ENCODE measurements at regions not wholly inside any gene's neighbourhood (a gene's known extent, or its start where the extent isn't known, plus 50 kb on each side); places are given as distances from the start of the nearest gene placed in this dataset.

- DNase-seq (ENCODE audit: low spot score): no peak
- no peaks in the 10 kb centered on the region for H3K27me3 Mint-ChIP-seq (ENCODE audit: low read depth)
- ChIA-PET POLR2A (no interaction called here), CTCF (no interaction called here)
- TF ChIP-seq SOX15 (CRISPR knock-in tag; IDR thresholded peaks at IDR 0.05) (no peak), CBFB (CRISPR knock-in tag; IDR thresholded peaks at IDR 0.05; ENCODE audit: low read depth) (no peak), NR3C1 (CRISPR knock-in tag; conservative IDR thresholded peaks at IDR 0.05; ENCODE audit: low read depth) (no peak), ZNF219 (CRISPR knock-in tag; IDR thresholded peaks at IDR 0.05; ENCODE audit: borderline replicate concordance) (no peak), GTF2I (CRISPR knock-in tag; conservative IDR thresholded peaks at IDR 0.05) (no peak), FOXK1 (CRISPR knock-in tag; IDR thresholded peaks at IDR 0.05) (no peak), ZNF396 (CRISPR knock-in tag; IDR thresholded peaks at IDR 0.05; ENCODE audit: borderline replicate concordance) (no peak), ATF1 (CRISPR knock-in tag; IDR thresholded peaks at IDR 0.05) (no peak), MYBL2 (CRISPR knock-in tag; IDR thresholded peaks at IDR 0.05) (no peak), HMGA2 (CRISPR knock-in tag; IDR thresholded peaks at IDR 0.05) (no peak), OVOL2 (CRISPR knock-in tag; IDR thresholded peaks at IDR 0.05; ENCODE audit: borderline replicate concordance) (no peak)
- TF ChIP-seq, protein P1, sequence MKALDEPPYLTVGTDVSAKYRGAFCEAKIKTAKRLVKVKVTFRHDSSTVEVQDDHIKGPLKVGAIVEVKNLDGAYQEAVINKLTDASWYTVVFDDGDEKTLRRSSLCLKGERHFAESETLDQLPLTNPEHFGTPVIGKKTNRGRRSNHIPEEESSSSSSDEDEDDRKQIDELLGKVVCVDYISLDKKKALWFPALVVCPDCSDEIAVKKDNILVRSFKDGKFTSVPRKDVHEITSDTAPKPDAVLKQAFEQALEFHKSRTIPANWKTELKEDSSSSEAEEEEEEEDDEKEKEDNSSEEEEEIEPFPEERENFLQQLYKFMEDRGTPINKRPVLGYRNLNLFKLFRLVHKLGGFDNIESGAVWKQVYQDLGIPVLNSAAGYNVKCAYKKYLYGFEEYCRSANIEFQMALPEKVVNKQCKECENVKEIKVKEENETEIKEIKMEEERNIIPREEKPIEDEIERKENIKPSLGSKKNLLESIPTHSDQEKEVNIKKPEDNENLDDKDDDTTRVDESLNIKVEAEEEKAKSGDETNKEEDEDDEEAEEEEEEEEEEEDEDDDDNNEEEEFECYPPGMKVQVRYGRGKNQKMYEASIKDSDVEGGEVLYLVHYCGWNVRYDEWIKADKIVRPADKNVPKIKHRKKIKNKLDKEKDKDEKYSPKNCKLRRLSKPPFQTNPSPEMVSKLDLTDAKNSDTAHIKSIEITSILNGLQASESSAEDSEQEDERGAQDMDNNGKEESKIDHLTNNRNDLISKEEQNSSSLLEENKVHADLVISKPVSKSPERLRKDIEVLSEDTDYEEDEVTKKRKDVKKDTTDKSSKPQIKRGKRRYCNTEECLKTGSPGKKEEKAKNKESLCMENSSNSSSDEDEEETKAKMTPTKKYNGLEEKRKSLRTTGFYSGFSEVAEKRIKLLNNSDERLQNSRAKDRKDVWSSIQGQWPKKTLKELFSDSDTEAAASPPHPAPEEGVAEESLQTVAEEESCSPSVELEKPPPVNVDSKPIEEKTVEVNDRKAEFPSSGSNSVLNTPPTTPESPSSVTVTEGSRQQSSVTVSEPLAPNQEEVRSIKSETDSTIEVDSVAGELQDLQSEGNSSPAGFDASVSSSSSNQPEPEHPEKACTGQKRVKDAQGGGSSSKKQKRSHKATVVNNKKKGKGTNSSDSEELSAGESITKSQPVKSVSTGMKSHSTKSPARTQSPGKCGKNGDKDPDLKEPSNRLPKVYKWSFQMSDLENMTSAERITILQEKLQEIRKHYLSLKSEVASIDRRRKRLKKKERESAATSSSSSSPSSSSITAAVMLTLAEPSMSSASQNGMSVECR (CRISPR knock-in tag; IDR thresholded peaks at IDR 0.05; ENCODE audit: borderline replicate concordance): no peak
- peaks cover 12% of the 10 kb centered on the region; the same call in 1 of the 2 replicates for H3K9me3 Mint-ChIP-seq
- ATAC-seq: peak; percentile 30; the same call in 1 of the 2 replicates
- H3K27ac Mint-ChIP-seq: no peak overlapping the region
- H3K4me3 Mint-ChIP-seq: no peak overlapping the region
- no peaks in the 10 kb centered on the region for H3K36me3 Mint-ChIP-seq
- peaks cover 32% of the 10 kb centered on the region for H3K4me1 Mint-ChIP-seq
These were observed 359.7 kb upstream of the PCDH15 start for GRCh38 chr10:55160655-55161283.

- Mint-ChIP-seq H3K36me3 (no peaks in the 10 kb centered on the region), H3K9me3 (peaks cover 8% of the 10 kb centered on the region; the same call in 1 of the 2 replicates), H3K4me3 (no peak overlapping the region), H3K4me1 (peaks cover 32% of the 10 kb centered on the region), H3K27me3 (ENCODE audit: low read depth) (no peaks in the 10 kb centered on the region), H3K27ac (no peak overlapping the region)
- ChIA-PET POLR2A (interaction anchor here (0.7 kb wide), 1 partner anchor 47 kb away, joined by 3 read pairs; no protein-coding TSS in a partner anchor), CTCF (no interaction called here)
- no peak for TF ChIP-seq CREM (CRISPR knock-in tag; IDR thresholded peaks at IDR 0.05)
- TF ChIP-seq SMAD3 (CRISPR knock-in tag; IDR thresholded peaks at IDR 0.05; ENCODE audit: borderline replicate concordance): no peak
- no peak for TF ChIP-seq RELA (CRISPR knock-in tag; IDR thresholded peaks at IDR 0.05; ENCODE audit: borderline replicate concordance)
- TF ChIP-seq JAZF1 (CRISPR knock-in tag; IDR thresholded peaks at IDR 0.05): no peak
- no peak for TF ChIP-seq ZMAT4 (CRISPR knock-in tag; IDR thresholded peaks at IDR 0.05)
- no peak for TF ChIP-seq FOXP1 (CRISPR knock-in tag; IDR thresholded peaks at IDR 0.05; ENCODE audit: borderline replicate concordance)
- TF ChIP-seq, protein P2, sequence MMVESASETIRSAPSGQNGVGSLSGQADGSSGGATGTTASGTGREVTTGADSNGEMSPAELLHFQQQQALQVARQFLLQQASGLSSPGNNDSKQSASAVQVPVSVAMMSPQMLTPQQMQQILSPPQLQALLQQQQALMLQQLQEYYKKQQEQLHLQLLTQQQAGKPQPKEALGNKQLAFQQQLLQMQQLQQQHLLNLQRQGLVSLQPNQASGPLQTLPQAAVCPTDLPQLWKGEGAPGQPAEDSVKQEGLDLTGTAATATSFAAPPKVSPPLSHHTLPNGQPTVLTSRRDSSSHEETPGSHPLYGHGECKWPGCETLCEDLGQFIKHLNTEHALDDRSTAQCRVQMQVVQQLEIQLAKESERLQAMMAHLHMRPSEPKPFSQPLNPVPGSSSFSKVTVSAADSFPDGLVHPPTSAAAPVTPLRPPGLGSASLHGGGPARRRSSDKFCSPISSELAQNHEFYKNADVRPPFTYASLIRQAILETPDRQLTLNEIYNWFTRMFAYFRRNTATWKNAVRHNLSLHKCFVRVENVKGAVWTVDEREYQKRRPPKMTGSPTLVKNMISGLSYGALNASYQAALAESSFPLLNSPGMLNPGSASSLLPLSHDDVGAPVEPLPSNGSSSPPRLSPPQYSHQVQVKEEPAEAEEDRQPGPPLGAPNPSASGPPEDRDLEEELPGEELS (CRISPR knock-in tag; IDR thresholded peaks at IDR 0.05): no peak
- TF ChIP-seq, protein P3, sequence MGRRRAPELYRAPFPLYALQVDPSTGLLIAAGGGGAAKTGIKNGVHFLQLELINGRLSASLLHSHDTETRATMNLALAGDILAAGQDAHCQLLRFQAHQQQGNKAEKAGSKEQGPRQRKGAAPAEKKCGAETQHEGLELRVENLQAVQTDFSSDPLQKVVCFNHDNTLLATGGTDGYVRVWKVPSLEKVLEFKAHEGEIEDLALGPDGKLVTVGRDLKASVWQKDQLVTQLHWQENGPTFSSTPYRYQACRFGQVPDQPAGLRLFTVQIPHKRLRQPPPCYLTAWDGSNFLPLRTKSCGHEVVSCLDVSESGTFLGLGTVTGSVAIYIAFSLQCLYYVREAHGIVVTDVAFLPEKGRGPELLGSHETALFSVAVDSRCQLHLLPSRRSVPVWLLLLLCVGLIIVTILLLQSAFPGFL (CRISPR knock-in tag; IDR thresholded peaks at IDR 0.05; ENCODE audit: borderline replicate concordance): no peak
- TF ChIP-seq TP53 (CRISPR knock-in tag; IDR thresholded peaks at IDR 0.05): no peak
- DNase-seq (ENCODE audit: low spot score): no peak
- ATAC-seq: no peak
These were observed 357.6 kb upstream of the PCDH15 start for GRCh38 chr10:55158633-55159032.

Data from WTC11 (cell line).